ENCODE measurements at regions not wholly inside any gene's neighbourhood (a gene's known extent, or its start where the extent isn't known, plus 50 kb on each side); places are given as distances from the start of the nearest gene placed in this dataset.

- TF ChIP-seq, protein P1, sequence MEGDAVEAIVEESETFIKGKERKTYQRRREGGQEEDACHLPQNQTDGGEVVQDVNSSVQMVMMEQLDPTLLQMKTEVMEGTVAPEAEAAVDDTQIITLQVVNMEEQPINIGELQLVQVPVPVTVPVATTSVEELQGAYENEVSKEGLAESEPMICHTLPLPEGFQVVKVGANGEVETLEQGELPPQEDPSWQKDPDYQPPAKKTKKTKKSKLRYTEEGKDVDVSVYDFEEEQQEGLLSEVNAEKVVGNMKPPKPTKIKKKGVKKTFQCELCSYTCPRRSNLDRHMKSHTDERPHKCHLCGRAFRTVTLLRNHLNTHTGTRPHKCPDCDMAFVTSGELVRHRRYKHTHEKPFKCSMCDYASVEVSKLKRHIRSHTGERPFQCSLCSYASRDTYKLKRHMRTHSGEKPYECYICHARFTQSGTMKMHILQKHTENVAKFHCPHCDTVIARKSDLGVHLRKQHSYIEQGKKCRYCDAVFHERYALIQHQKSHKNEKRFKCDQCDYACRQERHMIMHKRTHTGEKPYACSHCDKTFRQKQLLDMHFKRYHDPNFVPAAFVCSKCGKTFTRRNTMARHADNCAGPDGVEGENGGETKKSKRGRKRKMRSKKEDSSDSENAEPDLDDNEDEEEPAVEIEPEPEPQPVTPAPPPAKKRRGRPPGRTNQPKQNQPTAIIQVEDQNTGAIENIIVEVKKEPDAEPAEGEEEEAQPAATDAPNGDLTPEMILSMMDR (conservative IDR thresholded peaks at IDR 0.05; ENCODE audit: low read length): peak; percentile 61
- no peak for TF ChIP-seq EZH2phosphoT487 (IDR thresholded peaks at IDR 0.05; ENCODE audit: borderline replicate concordance, low read depth, low read length)
Observed at GRCh38 chr2:35035883-35036282, 1319.7 kb upstream of the CRIM1 start.

Data from OCI-LY7 (cell line).